GM19328 (cell line): ENCODE measurements at regions not wholly inside any gene's neighbourhood (a gene's known extent, or its start where the extent isn't known, plus 50 kb on each side); places are given as distances from the start of the nearest gene placed in this dataset.
"Not testable (repeated sequence)": the region's sequence is repeated elsewhere in the genome, so short reads cannot be mapped to it uniquely, and the experiment has no call there.

Experiments
- ATAC-seq: cut with Tn5 transposase; IDR thresholded peaks from one replicate; pipeline ENCODE4 v1.9.1; 2021; ENCODE audit warnings: mild to moderate bottlenecking, moderate library complexity; ENCODE audit not compliant: unreplicated experiment

DNA sequence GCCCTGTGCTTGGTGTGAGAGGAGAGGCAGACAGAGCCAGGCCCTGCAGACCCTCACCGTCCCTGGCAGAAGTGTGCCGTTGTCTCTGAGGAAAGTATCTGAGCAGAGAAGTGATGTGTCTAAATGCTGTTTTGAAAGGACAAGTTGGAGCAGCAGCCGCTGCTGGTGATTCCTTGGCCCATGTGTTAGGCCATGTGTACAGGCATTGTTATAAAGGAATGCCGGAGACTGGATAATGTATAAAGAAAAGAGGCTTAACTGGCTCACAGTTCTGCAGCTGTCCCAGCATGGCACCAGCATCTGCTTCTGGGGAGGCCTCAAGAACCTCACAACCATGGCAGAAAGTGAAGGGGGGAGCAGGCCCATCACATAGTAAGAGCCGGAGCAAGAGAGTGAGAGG lies 334.6 kb upstream of the ATP10A start:
- ATAC-seq = no peak

DNA sequence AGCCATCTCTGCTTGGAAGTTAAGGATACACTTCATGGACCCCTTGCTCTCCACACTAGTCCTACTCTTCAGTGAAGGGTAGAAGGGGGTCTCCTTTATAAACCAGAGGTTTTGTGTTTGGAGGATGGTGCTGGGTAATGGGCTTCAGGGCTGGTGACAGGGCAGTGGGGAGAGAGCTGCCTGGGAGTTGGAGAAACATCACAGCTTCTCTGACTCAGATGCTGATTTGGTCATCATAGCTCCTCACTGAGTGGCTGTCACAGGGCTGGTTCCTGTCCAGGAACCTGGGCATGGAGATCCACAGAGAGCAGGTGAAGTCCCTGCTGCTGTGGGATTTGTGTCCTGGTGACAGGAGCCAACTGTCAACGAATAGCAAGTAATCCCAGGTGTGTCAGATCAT lies 333.9 kb upstream of the ATP10A start:
- ATAC-seq = no peak

DNA sequence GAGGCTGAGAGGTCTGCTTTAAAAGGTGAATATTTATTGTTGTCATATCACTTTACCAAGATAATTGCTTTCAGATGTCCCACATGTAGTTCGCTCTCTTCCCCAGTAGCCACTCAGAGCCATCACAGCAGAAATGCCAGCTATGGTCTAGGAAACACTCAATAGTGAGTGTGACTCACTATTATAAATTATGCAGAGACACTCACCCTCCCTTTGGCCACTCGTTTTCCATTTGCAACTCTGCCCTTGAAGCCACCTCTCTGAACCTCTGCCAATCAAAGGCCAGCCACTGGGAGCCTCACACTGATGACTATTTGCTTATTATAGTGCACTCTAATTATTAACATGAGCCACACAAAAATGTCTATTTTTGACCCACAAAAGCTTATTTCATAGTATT lies 328.1 kb upstream of the ATP10A start:
- ATAC-seq = no peak

DNA sequence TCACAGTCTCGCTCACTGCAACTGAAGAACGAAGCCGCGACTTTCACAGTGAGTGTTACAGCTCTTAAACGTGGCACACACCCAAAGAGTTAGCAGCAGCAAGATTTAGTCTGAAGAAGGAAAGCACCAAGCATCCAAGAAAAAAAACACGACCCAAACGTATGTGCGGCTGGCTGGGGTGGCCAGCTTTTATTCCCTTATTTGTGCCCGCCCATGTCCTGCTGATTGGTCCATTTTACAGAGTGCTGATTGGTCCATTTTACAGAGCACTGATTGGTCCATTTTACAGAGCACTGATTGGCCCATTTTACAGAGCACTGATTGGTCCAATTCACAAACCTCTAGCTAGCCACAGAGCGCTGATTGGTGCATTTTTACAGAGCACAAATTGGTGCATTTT lies 323.0 kb upstream of the ATP10A start:
- not testable (repeated sequence) for ATAC-seq

DNA sequence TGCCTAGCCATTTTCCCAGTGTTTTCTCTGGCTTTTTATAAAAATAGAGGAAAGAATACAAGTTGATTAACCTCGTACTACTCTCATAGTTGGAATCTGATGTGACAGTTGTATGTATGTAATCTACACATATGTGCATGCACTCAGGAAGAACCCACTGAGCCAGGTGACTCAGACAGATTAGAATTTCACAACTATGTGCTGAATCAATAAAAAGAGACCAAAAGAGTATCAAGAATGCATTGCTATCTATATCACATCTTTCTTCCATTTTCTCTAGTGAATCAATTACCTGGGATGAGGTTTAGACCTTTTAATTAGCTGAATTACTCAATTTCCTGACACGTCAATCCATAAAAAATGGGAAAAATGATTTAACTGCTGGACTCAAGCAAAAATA lies 319.3 kb upstream of the ATP10A start:
- no peak for ATAC-seq

DNA sequence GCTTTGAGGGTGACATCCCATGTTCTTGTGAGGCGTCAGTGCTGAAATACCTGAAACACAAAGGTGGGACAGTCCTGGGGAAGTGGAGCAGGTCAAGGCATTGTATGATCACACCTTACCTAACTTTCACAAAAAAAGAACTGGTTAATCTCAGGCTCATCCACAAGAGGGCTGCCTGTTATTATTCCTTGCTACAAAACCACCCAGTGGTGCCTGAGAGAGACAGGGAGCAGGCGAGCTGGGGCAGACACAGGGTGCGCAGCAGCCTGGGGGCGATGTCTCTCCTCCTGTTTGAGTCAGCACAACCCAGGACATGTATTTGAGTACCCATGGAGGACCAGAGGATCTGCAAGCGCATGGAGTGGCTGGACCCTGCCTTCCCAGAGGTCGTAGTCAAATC lies 316.8 kb upstream of the ATP10A start:
- ATAC-seq = no peak

DNA sequence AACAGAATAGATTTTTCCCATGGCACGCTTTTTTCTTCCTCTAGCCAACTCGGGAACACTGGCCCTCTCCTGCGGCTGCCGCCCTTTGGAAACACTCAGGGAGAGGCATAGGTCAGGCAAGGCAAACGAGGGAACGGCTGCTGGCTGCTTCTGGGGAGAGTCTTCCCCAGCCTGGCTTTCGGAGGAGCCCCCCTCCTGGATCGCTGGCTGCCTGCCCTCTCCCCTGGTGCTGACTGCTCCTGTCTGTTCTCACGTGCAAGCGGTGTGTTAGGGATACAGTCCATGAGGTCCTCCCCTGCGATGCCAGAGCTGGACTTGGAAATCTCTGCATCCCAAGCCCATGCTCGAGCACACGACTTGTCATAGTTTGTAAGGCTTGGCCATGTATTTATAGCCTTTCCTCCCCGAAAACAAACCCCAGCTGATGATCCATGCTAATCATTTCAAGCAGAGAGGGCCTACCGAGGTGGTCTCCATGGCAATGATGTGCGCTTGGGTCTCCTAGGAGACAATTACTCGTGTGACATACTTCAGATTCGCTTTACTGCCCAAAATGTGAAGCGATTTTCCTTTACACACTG lies 315.6 kb upstream of the ATP10A start:
- no peak for ATAC-seq

DNA sequence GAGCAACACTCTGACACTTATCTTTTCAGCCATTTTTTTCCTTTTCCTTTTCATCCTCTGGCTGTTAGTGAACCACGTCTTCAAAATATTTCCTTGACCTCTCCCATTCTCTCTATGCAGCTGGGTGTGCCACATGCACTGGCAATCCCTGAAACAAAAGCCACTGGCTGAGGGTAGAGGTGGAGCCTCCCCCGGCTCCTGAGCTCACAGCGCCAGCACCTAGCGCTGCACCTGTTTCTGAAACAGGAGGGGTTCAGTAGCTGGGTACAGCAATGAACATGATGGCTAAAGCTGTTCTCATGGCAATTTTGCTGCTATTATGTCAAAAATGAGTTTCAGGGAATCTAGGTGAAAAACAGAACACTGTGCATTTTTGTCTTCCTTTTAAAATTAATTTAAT lies 314.7 kb upstream of the ATP10A start:
- ATAC-seq = no peak

DNA sequence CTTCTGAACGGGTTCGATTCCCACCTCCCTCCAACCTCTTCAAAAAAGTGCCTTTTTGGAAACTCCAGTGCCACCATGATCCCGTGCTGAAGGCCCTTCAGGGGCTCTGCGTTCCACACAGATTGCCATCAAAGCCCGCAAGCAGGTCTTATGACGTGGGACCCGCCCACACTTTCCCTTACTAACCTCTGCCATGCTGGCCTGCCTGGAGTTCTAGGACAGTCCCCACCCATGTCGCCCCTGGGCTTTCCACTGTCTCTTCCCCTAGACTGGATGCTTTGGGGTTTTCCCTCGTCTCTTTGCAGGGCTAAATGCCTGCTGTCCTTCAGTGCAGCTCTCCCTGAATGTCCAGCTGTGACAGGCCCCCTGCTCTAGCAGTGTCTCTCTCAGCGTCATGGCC lies 313.7 kb upstream of the ATP10A start:
- ATAC-seq = no peak

DNA sequence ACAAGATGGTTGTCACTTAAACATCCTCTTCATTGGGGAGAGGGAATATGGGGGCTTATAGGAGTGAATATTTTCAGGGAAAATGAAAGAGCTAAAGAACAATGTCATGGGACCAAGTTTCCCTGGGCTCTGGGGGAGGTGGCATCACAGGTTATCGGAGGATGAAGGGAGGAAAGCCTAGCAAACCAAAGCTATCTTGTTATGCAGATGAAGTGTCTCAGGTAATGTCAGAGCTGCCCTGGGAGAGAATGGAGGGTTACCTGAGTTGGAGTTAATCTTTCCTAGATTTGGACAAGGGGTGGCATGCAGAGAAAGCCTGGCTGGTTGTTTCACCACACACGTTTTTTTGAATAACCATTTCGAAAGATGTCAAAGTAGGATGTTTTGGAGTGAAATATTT lies 308.1 kb upstream of the ATP10A start:
- no peak for ATAC-seq

DNA sequence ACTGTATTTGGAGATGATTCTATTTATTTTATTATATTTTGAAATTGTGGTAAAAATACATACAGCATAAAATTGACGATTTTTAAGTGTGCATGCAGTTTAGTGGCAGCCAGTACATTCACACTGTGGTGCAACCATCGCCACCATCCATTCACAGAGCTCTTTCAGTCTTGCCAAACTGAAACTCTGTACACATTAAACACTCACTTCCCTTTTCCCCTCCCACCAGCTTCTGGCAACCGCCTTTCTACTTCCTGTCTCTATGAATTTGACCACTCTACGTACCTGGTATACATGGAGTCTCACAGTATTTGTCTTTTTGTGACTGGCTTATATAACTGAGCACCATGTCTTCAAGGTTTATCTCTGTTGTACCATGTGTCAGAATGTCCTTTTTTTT lies 303.3 kb upstream of the ATP10A start:
- no peak for ATAC-seq

DNA sequence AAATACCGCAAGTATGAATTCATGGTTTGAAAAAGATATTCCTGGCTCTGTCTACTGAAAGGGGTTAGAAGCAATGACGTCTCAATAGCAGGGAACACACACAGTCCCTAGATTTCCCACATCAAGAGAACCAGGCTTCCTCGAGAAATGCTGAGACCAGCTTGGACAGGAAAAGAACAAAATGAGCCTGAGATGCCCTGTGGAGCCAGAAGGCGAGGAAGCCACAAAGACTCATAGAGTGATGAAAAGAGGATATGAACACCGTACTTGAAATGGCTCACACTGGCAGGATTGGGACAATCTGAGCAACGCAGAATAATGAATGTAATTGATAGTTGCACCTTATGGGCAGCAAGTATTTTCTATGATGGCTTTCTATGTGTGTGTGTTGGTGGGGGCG lies 302.4 kb upstream of the ATP10A start:
- ATAC-seq = no peak

DNA sequence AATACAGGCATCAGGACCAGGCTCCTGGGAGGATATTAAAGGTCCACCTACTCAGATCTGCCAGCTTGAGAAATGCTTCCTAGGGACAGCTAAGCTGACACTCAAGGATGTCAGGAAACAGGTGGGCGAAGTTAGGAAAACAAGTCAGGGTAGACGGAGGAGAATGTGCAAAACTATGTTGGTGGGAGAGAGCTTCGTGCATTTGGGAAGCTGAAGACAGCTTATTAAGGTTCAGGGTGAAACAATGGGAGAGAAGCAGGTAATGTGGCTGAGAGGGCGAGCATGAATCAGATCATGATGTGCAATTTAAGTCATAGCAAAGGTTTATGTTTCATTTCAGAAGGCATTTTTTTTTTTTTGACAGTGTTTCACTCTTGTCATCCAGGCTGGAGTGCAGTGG lies 297.2 kb upstream of the ATP10A start:
- ATAC-seq = no peak

DNA sequence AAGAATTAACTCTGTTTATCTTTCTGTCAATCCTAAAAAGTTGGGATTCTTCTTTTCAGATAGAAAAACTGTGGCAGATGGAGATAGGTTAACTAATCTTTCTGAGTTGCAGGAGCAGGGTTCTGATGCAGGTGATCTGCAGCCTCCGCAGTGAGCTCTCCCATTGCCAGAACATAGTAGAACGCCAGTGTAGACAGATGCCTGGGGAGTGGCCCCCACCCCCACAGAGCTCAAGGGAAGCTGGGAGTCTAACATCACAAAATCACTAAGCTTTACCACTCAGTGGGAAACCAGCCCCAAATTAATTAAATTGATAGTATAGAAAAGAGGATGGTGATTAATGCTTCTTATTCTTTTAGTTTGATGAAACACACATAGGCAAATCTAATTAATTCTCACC lies 295.0 kb upstream of the ATP10A start:
- ATAC-seq = no peak

DNA sequence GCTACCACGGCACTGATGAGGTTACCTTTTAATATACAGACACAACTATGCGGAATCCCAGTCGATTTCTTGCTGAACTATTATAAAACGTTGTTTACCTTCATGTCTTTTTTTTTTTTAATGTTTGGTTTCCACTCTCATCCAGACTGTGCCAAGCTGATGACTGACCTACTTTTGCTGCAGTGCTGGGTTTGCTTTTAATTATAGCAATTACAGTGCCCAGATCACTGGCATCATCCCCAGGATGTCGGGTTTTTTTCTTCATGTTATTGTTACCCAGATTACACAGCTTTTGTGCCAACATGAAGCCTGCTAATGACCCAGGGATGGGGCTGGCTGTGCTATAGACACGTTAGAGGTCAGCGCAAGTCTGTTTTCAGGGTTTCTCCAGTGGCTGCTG lies 294.0 kb upstream of the ATP10A start:
- ATAC-seq = no peak

DNA sequence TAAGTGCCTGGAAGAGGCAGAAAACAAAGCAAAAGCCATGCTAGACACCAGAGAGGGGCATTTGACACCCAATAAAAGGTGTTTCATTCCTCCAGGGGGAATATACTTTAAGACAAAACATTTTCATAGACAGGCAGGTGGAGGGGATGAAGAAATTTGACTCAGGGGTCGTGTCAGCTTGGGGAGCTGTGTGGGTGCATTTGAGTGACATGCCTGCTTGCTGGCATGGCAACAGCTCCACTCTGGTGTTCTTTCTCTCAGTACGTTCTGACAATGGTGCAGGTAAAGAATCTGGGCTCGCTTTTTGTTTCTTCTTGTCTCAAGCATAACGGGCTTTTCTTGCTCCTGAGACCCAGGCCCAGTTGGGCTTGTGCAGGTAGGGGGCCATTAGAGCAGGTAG lies 292.9 kb upstream of the ATP10A start:
- ATAC-seq = no peak

DNA sequence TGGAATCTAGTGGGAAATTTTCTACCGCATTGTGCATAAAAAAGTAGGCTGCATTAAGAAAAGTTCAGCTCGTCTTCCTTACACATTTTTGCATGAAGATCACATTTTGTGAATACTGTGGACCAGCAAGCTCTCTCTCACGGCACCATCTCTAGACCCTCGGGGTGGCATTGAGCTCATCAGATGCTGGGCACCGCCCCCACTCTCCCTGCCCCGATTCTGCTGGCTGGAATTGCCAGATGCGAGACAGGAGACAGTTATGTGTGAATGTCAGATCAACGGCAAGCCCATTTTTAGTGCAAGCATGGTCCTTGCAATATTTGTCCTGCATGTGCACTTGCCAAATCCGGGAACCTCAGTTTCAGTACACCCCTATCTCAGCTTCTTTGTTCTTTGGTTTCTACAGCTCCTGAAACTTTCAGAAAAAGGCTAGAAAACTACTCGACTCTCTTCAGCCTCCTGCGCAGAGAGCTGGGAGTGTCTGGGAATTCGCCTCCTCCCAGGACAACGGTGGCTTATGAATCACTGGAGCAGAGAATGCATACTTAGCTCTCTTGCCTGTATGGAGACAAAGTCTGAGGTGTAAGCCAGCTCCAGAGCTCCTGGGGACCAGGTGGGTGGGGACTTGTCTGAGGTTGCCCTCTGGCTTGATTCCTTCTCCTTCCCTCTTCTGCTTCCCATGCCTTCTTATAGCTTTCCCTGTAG lies 285.2 kb upstream of the ATP10A start:
- ATAC-seq = no peak

DNA sequence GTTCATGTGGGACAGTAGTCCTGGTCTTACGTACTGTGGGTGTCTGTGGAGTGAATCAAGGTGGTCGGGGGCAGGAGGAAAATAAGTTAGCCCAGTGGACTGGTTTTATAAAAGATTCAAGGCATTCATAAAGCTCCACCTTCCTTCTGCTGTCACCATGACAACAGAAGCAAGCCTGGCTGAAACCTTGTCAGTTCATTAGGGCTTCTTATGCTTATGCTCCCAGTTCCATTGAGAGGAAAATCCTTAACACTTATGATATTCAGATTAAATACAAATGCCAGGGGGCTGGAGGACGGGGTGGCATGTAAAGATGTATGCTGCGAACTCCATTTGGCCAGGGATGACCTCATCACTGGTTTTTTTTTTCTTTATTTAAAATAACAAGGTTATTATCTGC lies 283.1 kb upstream of the ATP10A start:
- ATAC-seq = no peak

DNA sequence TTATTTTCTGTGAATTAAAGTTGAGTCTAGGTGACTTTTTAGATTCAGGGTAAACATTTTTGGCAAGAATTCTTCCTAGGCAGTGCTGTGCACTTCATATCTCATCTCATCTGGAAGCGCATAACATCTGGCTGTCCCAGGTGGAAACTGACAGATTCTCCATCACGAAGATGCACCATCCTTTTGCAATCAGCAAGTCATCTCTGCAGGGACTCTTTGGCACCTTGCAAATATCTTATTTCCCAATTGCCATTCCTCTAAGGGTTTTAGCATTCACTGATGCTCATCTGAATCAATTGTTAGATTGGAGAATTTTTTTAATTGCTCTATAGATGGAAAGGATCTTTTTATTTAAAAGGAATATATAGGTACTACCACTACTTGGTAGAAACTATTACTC lies 282.7 kb upstream of the ATP10A start:
- no peak for ATAC-seq

DNA sequence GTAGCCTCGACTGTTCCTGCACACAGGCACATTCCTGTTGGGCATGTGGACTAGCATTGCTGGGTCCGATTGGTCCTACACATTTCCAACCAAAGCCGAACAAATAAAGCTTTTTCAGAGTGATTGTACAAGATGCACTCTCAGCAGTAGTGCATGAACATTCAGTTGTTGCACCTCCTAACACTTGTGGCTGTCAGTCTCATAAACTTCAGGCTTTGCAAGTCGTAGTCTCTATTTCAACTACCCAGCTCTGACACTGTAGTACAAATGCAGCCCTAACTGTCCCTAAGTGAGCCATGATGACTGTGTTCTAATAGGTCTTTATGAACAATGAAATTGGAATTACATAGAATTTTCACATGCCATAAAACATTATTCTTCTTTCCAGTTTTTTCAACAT lies 281.7 kb upstream of the ATP10A start:
- ATAC-seq = no peak

DNA sequence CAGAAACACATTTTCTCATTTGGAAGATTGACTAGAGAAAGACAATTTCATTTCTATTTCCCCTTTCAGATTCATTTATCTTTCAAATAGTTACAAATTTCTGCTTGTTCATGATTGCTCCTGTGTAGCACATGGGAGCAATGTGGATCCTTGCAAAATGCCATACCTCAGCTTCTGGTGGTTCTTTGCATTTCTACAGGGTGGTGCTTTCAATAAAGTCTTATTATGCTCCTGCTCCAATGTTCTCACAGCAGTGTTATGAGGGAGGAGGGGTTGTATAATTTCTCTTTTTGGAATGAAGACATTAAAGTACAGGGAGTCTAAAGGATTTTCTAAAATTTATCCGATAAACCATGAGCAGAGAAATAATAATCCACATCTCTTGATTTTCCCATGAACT lies 280.1 kb upstream of the ATP10A start:
- ATAC-seq = no peak

DNA sequence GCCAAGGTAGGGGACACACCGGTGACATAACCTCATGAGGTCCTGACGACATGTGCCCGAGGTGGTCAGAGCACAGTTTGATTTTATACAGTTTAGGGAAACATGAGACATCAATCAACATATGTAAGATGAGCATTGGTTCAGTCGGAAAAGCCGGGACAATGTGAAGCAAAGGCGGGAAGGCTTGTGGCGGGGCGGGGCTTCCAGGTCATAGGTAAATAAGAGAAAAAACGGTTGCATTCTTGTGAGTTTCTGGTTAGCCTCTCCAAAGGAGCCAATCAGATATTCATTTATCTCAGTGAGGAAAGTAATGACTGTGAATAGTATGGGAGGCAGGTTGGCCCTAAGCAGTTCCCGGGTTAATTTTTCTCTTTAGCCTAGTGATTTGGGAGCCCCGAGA lies 271.7 kb upstream of the ATP10A start:
- no peak for ATAC-seq

DNA sequence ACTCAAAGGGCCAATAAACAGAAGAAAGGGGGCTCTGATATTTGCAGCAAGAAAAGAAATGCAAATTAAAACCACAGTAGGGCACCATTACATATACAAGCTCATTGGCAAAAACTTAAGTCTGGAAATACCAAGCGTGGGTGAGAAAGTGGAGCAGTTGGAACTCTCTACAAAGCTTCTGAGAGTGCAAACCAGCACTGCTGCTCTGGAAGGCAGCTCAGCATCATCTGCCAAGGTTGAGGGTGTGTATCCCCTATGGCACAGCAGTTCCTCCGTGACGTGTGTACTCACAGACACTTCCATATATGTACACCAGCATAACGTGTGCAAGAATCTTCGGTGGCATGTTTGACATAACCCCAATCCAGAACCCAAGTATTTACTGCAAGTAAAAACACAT lies 271.0 kb upstream of the ATP10A start:
- no peak for ATAC-seq
